T-cell (primary cell): ENCODE measurements at regions not wholly inside any gene's neighbourhood (a gene's known extent, or its start where the extent isn't known, plus 50 kb on each side); places are given as distances from the start of the nearest gene placed in this dataset.

Experiments used
- ATAC-seq, 4 experiments: fragments of 200-7000 bp in 3 of 4; fragments of 150-1000 bp in 1 of 4; cut with Tn5 transposase; replicated peaks in 1 of 4; 1 replicate in 3 of 4; 2 replicates in 1 of 4; pipeline ENCODE4 v1.10.0; 2021; ENCODE audit warnings: moderate library complexity in 3 of 4, mild to moderate bottlenecking in 2 of 4, moderate number of reproducible peaks in 1 of 4
- CTCF ChIA-PET, 2 donors: fragments of 300-600 bp; sonication (Branson Sonifier 250); formaldehyde crosslinking; loops; one replicate each; lab custom pipeline; 2022; ENCODE audit warnings: antibody characterized with exemption in 2 of 2; lab: Charles Lee
- POLR2A ChIA-PET, 2 donors: fragments of 300-600 bp; sonication (Branson Sonifier 250); formaldehyde crosslinking; loops; one replicate each; lab custom pipeline; 2022; ENCODE audit warnings: antibody characterized with exemption in 2 of 2; lab: Charles Lee
- DNase-seq, 35 experiments: peaks; one replicate each; pipeline versions ENCODE4 v3.0.0 to v3.0.0-alpha.2; 2013 to 2023
- H3K27ac ChIP-seq: one replicate; pipeline ENCODE4 v1.5.1; 2013; ENCODE audit warnings: low read length
- H3K27me3 ChIP-seq, 2 experiments: replicated peaks in 1 of 2; 1 replicate in 1 of 2; 2 replicates in 1 of 2; pipeline versions ENCODE4 v1.6.1 to v1.7.0; 2013; ENCODE audit warnings: low read length in 1 of 2, mixed read lengths in 1 of 2; ENCODE audit not compliant: control insufficient read depth in 2 of 2, insufficient read depth in 2 of 2; ENCODE audit errors: extremely low read depth in 1 of 2
- H3K36me3 ChIP-seq, 2 donors: 1 replicate in 1 of 2; 2 replicates in 1 of 2; pipeline versions ENCODE4 v1.6.1 to v1.7.0; 2013; ENCODE audit warnings: low read length in 1 of 2; ENCODE audit not compliant: control insufficient read depth in 2 of 2, insufficient read depth in 1 of 2; ENCODE audit errors: extremely low read depth in 1 of 2
- H3K4me1 ChIP-seq, 2 experiments: 1 replicate in 1 of 2; 2 replicates in 1 of 2; pipeline versions ENCODE4 v1.6.1 to v1.7.0; 2013; ENCODE audit warnings: low read length in 2 of 2, mixed read lengths in 1 of 2; ENCODE audit not compliant: insufficient read depth in 2 of 2, control insufficient read depth in 1 of 2; ENCODE audit errors: extremely low read depth in 1 of 2
- H3K4me3 ChIP-seq, 2 donors: 1 replicate in 1 of 2; 2 replicates in 1 of 2; pipeline versions ENCODE4 v1.5.1 to v1.7.0; 2013; ENCODE audit warnings: mild to moderate bottlenecking in 2 of 2, low read length in 1 of 2, moderate library complexity in 1 of 2; ENCODE audit not compliant: control insufficient read depth in 1 of 2; ENCODE audit errors: extremely low read depth in 1 of 2
- H3K9me3 ChIP-seq: 2 replicates; pipeline ENCODE4 v1.7.0; 2013
- H3K27ac Mint-ChIP-seq, 2 donors: one replicate each; pipeline ENCODE4 v1.8.0; 2020 to 2021; ENCODE audit warnings: mild to moderate bottlenecking in 2 of 2, mixed read lengths in 2 of 2
- H3K27me3 Mint-ChIP-seq, 2 donors: one replicate each; pipeline ENCODE4 v1.8.0; 2021 to 2022; ENCODE audit warnings: mixed read lengths in 2 of 2
- H3K36me3 Mint-ChIP-seq: one replicate; pipeline ENCODE4 v1.8.0; 2021; ENCODE audit warnings: mixed read lengths
- H3K4me1 Mint-ChIP-seq, 3 donors: one replicate each; pipeline ENCODE4 v1.8.0; 2020 to 2022; ENCODE audit warnings: mixed read lengths in 3 of 3, mild to moderate bottlenecking in 1 of 3
- H3K4me3 Mint-ChIP-seq, 3 donors: one replicate each; pipeline ENCODE4 v1.8.0; 2020 to 2022; ENCODE audit warnings: mild to moderate bottlenecking in 3 of 3, mixed read lengths in 3 of 3, moderate library complexity in 3 of 3
- H3K9me3 Mint-ChIP-seq, 3 donors: one replicate each; pipeline ENCODE4 v1.8.0; 2020 to 2022; ENCODE audit warnings: mixed read lengths in 3 of 3
- WGBS: methylation state at CpG from one replicate; pipeline ENCODE4 v1.1.5; 2013; ENCODE audit warnings: missing lambda C conversion rate; ENCODE audit not compliant: insufficient coverage; 5-methylcytosine and 5-hydroxymethylcytosine counted together

- Mint-ChIP-seq H3K9me3 (no peaks in the 10 kb centered on the region), H3K4me3 (no peak overlapping the region), H3K36me3 (no peaks in the 10 kb centered on the region), H3K27me3 (no peaks in the 10 kb centered on the region), H3K27ac (no peak overlapping the region), H3K4me1 (no peaks in the 10 kb centered on the region)
- no peaks in the 10 kb centered on the region for H3K9me3 ChIP-seq
- H3K27ac ChIP-seq = no peak overlapping the region
- no peaks in the 10 kb centered on the region for H3K36me3 ChIP-seq
- POLR2A ChIA-PET = no interaction called here
- DNase-seq (no peak), ATAC-seq (no peak)
- WGBS = 75% methylated on average over 2 of the region's 3 CpGs
- H3K4me3 ChIP-seq = no peak overlapping the region
- no peaks in the 10 kb centered on the region for H3K4me1 ChIP-seq
- CTCF ChIA-PET = no interaction called here
- H3K27me3 ChIP-seq = no peaks in the 10 kb centered on the region
Measured at GRCh38 chr12:88638388-88638787, 58.1 kb upstream of the KITLG start.

GRCh38 chr12:88634008-88634407, 53.7 kb upstream of the KITLG start:
- Histone ChIP-seq H3K27ac (no peak overlapping the region), H3K4me3 (no peak overlapping the region), H3K36me3 (no peaks in the 10 kb centered on the region), H3K4me1 (no peaks in the 10 kb centered on the region), H3K27me3 (no peaks in the 10 kb centered on the region), H3K9me3 (no peaks in the 10 kb centered on the region)
- H3K36me3 Mint-ChIP-seq = no peaks in the 10 kb centered on the region
- 83% methylated on average over 1 of the region's 1 CpG for WGBS
- no peak overlapping the region for H3K4me3 Mint-ChIP-seq
- POLR2A ChIA-PET = interaction anchor here in 1 of 2 donors (0.7 kb wide), 1 partner anchor 16 kb away, joined by 3 read pairs; no protein-coding TSS in a partner anchor
- CTCF ChIA-PET = no interaction called here
- no peaks in the 10 kb centered on the region for H3K9me3 Mint-ChIP-seq
- no peak overlapping the region for H3K27ac Mint-ChIP-seq
- ATAC-seq (no peak), DNase-seq (no peak)
- no peaks in the 10 kb centered on the region for H3K4me1 Mint-ChIP-seq
- peaks cover 0 to 3% of the 10 kb centered on the region in 2 donors for H3K27me3 Mint-ChIP-seq

- POLR2A ChIA-PET = no interaction called here
- Mint-ChIP-seq H3K27ac (no peak overlapping the region), H3K36me3 (no peaks in the 10 kb centered on the region), H3K4me3 (no peak overlapping the region), H3K4me1 (no peaks in the 10 kb centered on the region), H3K9me3 (no peaks in the 10 kb centered on the region), H3K27me3 (peaks cover 0 to 3% of the 10 kb centered on the region in 2 donors)
- H3K4me3 ChIP-seq = no peak overlapping the region
- CTCF ChIA-PET = no interaction called here
- WGBS = no CpG with 5 or more reads among the region's 1 CpG
- H3K27ac ChIP-seq = no peak overlapping the region
- no peaks in the 10 kb centered on the region for H3K36me3 ChIP-seq
- no peak for DNase-seq
- H3K4me1 ChIP-seq = no peaks in the 10 kb centered on the region
- no peaks in the 10 kb centered on the region for H3K27me3 ChIP-seq
- no peak for ATAC-seq
- H3K9me3 ChIP-seq = no peaks in the 10 kb centered on the region
Measured at GRCh38 chr12:88633312-88633711, 53.0 kb upstream of the KITLG start.

- H3K4me1 ChIP-seq = no peaks in the 10 kb centered on the region
- H3K27me3 Mint-ChIP-seq = peaks cover 0 to 3% of the 10 kb centered on the region in 2 donors
- no peaks in the 10 kb centered on the region for H3K4me1 Mint-ChIP-seq
- no peaks in the 10 kb centered on the region for H3K9me3 ChIP-seq
- no peak overlapping the region for H3K27ac ChIP-seq
- POLR2A ChIA-PET = no interaction called here
- no peak overlapping the region for H3K27ac Mint-ChIP-seq
- H3K27me3 ChIP-seq = no peaks in the 10 kb centered on the region
- ATAC-seq = no peak
- CTCF ChIA-PET = no interaction called here
- no peak overlapping the region for H3K4me3 ChIP-seq
- no peaks in the 10 kb centered on the region for H3K9me3 Mint-ChIP-seq
- no peaks in the 10 kb centered on the region for H3K36me3 Mint-ChIP-seq
- no peak overlapping the region for H3K4me3 Mint-ChIP-seq
- no peak for DNase-seq
- no peaks in the 10 kb centered on the region for H3K36me3 ChIP-seq
Measured at GRCh38 chr12:88630561-88630960, 50.3 kb upstream of the KITLG start.
